Gastrocnemius medialis (tissue), 4 donors: ENCODE measurements at regions not wholly inside any gene's neighbourhood (a gene's known extent, or its start where the extent isn't known, plus 50 kb on each side); places are given as distances from the start of the nearest gene placed in this dataset.

Source experiments
- ATAC-seq, 2 donors: fragments of 150-250 bp; one replicate each; pipeline ENCODE4 v1.9.1; 2016
- DNase-seq, 2 donors: peaks; one replicate each; pipeline ENCODE4 v3.0.0-alpha.2; 2019
- H3K27ac ChIP-seq, 4 donors: fragments of 200-600 bp; sonication (generic); 1 replicate in 1 of 4; 2 replicates in 3 of 4; pipeline ENCODE4 v1.5.1; 2016 to 2018; ENCODE audit warnings: mild to moderate bottlenecking in 2 of 4, moderate library complexity in 1 of 4
- H3K27me3 ChIP-seq, 3 donors: fragments of 200-600 bp; sonication (generic) in 2 of 3; 1 replicate in 1 of 3; 2 replicates in 2 of 3; pipeline versions ENCODE4 v1.5.1 to v1.6.0; 2016 to 2019; ENCODE audit warnings: mild to moderate bottlenecking in 1 of 3, moderate library complexity in 1 of 3
- H3K36me3 ChIP-seq, 2 donors: fragments of 200-600 bp; sonication (generic) in 1 of 2; one replicate each; pipeline ENCODE4 v1.5.1; 2017 to 2018
- H3K4me1 ChIP-seq, 2 donors: fragments of 200-600 bp; sonication (generic) in 1 of 2; one replicate each; pipeline ENCODE4 v1.5.1; 2016 to 2017; ENCODE audit warnings: mild to moderate bottlenecking in 2 of 2
- H3K4me3 ChIP-seq, 4 donors: fragments of 200-600 bp; sonication (generic) in 3 of 4; 1 replicate in 1 of 4; 2 replicates in 3 of 4; pipeline ENCODE4 v1.5.1; 2016 to 2019; ENCODE audit warnings: mild to moderate bottlenecking in 2 of 4
- H3K9me3 ChIP-seq, 3 donors: fragments of 200-600 bp; sonication (generic) in 2 of 3; 1 replicate in 1 of 3; 2 replicates in 2 of 3; pipeline ENCODE4 v1.5.1; 2016 to 2019
- CTCF ChIP-seq, 5 experiments: fragments of 450-650 bp in 3 of 5; fragments of 200-600 bp in 2 of 5; sonication (generic) in 2 of 5; IDR thresholded peaks in 4 of 5; conservative IDR thresholded peaks in 1 of 5; 1 replicate in 4 of 5; 2 replicates in 1 of 5; pipeline ENCODE4 v1.5.1; 2016 to 2019; ENCODE audit warnings: antibody characterized with exemption in 5 of 5, mild to moderate bottlenecking in 3 of 5, moderate library complexity in 3 of 5
- POLR2A ChIP-seq, 2 donors: fragments of 450-650 bp; IDR thresholded peaks; one replicate each; pipeline ENCODE4 v1.6.1; 2017; ENCODE audit warnings: antibody characterized with exemption in 2 of 2, mild to moderate bottlenecking in 2 of 2, moderate library complexity in 2 of 2
- in situ Hi-C, 4 donors: fragments of 200-750 bp; cut with MboI; loops; one replicate each; pipeline versions ENCODE4 v1.15.0 to v1.8.0; 2017; ENCODE audit warnings: low sequenced_read_pairs in 4 of 4
- intact Hi-C: fragments of 100-400 bp; cut with DNase I; formaldehyde crosslinking; loops from one replicate; pipeline ENCODE4 v1.15.1; 2023; ENCODE audit warnings: low total_unique reads

- TF ChIP-seq CTCF (IDR thresholded peaks at IDR 0.05 in 4 of 5, conservative IDR thresholded peaks at IDR 0.05 in 1 of 5) (no peak), POLR2A (IDR thresholded peaks at IDR 0.05) (no peak)
- Histone ChIP-seq H3K4me3 (no peak overlapping the region), H3K27me3 (no peaks in the 10 kb centered on the region), H3K9me3 (no peaks in the 10 kb centered on the region), H3K27ac (no peak overlapping the region), H3K36me3 (no peaks in the 10 kb centered on the region), H3K4me1 (no peaks in the 10 kb centered on the region)
- DNase-seq (no peak), ATAC-seq (no peak)
- in situ Hi-C loops, result no loop called here
- intact Hi-C loops, result no loop called here
Observed at GRCh38 chr13:34107806-34108205, 289.9 kb downstream of the RFC3 start.

- intact Hi-C loops, result no loop called here
- in situ Hi-C loops, result no loop called here
- H3K4me3 ChIP-seq, result no peak overlapping the region
- no peaks in the 10 kb centered on the region for H3K27me3 ChIP-seq
- DNase-seq, result no peak
- no peaks in the 10 kb centered on the region for H3K4me1 ChIP-seq
- no peak for TF ChIP-seq CTCF (IDR thresholded peaks at IDR 0.05 in 4 of 5, conservative IDR thresholded peaks at IDR 0.05 in 1 of 5)
- no peak for TF ChIP-seq POLR2A (IDR thresholded peaks at IDR 0.05)
- no peaks in the 10 kb centered on the region for H3K9me3 ChIP-seq
- H3K27ac ChIP-seq, result no peak overlapping the region
- no peak for ATAC-seq
- H3K36me3 ChIP-seq, result no peaks in the 10 kb centered on the region
Observed at GRCh38 chr13:34108410-34108809, 290.5 kb downstream of the RFC3 start.

GRCh38 chr13:34114581-34114980 lies 296.6 kb downstream of the RFC3 start:
- Histone ChIP-seq H3K4me1 (no peaks in the 10 kb centered on the region), H3K27me3 (no peaks in the 10 kb centered on the region), H3K4me3 (no peak overlapping the region), H3K27ac (no peak overlapping the region), H3K9me3 (no peaks in the 10 kb centered on the region), H3K36me3 (no peaks in the 10 kb centered on the region)
- in situ Hi-C loops, result no loop called here
- ATAC-seq (no peak), DNase-seq (no peak)
- intact Hi-C loops, result no loop called here
- TF ChIP-seq CTCF (IDR thresholded peaks at IDR 0.05 in 4 of 5, conservative IDR thresholded peaks at IDR 0.05 in 1 of 5) (no peak), POLR2A (IDR thresholded peaks at IDR 0.05) (no peak)

- in situ Hi-C loops, result no loop called here
- intact Hi-C loops, result no loop called here
- no peak for TF ChIP-seq CTCF (IDR thresholded peaks at IDR 0.05 in 4 of 5, conservative IDR thresholded peaks at IDR 0.05 in 1 of 5)
- no peak for TF ChIP-seq POLR2A (IDR thresholded peaks at IDR 0.05)
- Histone ChIP-seq H3K4me3 (no peak overlapping the region), H3K27ac (no peak overlapping the region), H3K9me3 (no peaks in the 10 kb centered on the region), H3K27me3 (no peaks in the 10 kb centered on the region), H3K36me3 (no peaks in the 10 kb centered on the region), H3K4me1 (no peaks in the 10 kb centered on the region)
- DNase-seq (no peak), ATAC-seq (no peak)
Observed at GRCh38 chr13:34116651-34117050, 298.7 kb downstream of the RFC3 start.

- Histone ChIP-seq H3K9me3 (no peaks in the 10 kb centered on the region), H3K27ac (no peak overlapping the region), H3K4me1 (no peaks in the 10 kb centered on the region), H3K27me3 (no peaks in the 10 kb centered on the region), H3K36me3 (no peaks in the 10 kb centered on the region), H3K4me3 (no peak overlapping the region)
- no peak for DNase-seq
- intact Hi-C loops, result no loop called here
- no peak for ATAC-seq
- TF ChIP-seq POLR2A (IDR thresholded peaks at IDR 0.05) (no peak), CTCF (IDR thresholded peaks at IDR 0.05 in 4 of 5, conservative IDR thresholded peaks at IDR 0.05 in 1 of 5) (no peak)
- in situ Hi-C loops, result no loop called here
Observed at GRCh38 chr13:34124666-34125306, 306.8 kb downstream of the RFC3 start.
